H1 (cell line): ENCODE measurements at regions not wholly inside any gene's neighbourhood (a gene's known extent, or its start where the extent isn't known, plus 50 kb on each side); places are given as distances from the start of the nearest gene placed in this dataset.

Experiments
- CBX5 ChIP-seq: fragments of 300-800, 300-1000 bp; sonication (generic); IDR thresholded peaks from 2 replicates; pipeline ENCODE4 v1.7.1; 2016; ENCODE audit warnings: antibody characterized with exemption, low read length, low read depth
- FOSL1 ChIP-seq: IDR thresholded peaks from 2 replicates; pipeline ENCODE4 v1.6.1; 2011; ENCODE audit warnings: mild to moderate bottlenecking, low read depth, low read length, moderate library complexity; ENCODE audit not compliant: insufficient read depth
- HDAC6 ChIP-seq: IDR thresholded peaks from one replicate; pipeline ENCODE4 v1.7.1; 2012; ENCODE audit warnings: low read depth, mild to moderate bottlenecking, inconsistent platforms, low read length, moderate library complexity
- RAD21 ChIP-seq, 2 experiments: IDR thresholded peaks in 1 of 2; conservative IDR thresholded peaks in 1 of 2; 2 replicates each; pipeline ENCODE4 v1.6.1; 2011; ENCODE audit warnings: low read depth in 2 of 2, low read length in 2 of 2, improper control_type of control experiment in 1 of 2, inconsistent platforms in 1 of 2, mild to moderate bottlenecking in 1 of 2, moderate library complexity in 1 of 2
- TF ChIP-seq, protein P1 (sequence below), 3 experiments: IDR thresholded peaks; 1 replicate in 2 of 3; 2 replicates in 1 of 3; pipeline versions ENCODE4 v1.5.1 to v1.6.1; 2011; ENCODE audit warnings: low read length in 3 of 3, mild to moderate bottlenecking in 3 of 3, inconsistent platforms in 2 of 3, low read depth in 1 of 3, moderate library complexity in 1 of 3; ENCODE audit not compliant: insufficient read depth in 1 of 3; ENCODE audit errors: control extremely low read depth in 1 of 3

DNA sequence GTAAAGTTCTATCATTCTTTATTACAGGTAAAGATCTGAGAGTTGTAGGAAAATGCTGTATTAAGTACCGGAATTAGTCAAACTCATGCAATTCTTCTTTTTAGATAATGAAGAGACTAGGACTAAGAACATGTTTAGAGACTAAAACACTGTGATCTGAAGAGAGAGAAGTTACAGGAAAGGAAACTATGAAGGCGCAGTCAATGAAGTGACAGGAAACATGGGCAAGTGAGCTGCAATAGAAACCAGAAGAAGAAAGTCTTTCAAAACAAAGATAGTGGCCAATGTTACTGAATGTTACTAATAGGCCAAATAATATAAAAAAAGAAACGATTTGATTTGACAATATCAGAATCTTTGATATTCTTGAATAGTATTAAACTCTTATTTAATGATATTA, 659.4 kb upstream of the RGS18 start:
- TF ChIP-seq, protein P1, sequence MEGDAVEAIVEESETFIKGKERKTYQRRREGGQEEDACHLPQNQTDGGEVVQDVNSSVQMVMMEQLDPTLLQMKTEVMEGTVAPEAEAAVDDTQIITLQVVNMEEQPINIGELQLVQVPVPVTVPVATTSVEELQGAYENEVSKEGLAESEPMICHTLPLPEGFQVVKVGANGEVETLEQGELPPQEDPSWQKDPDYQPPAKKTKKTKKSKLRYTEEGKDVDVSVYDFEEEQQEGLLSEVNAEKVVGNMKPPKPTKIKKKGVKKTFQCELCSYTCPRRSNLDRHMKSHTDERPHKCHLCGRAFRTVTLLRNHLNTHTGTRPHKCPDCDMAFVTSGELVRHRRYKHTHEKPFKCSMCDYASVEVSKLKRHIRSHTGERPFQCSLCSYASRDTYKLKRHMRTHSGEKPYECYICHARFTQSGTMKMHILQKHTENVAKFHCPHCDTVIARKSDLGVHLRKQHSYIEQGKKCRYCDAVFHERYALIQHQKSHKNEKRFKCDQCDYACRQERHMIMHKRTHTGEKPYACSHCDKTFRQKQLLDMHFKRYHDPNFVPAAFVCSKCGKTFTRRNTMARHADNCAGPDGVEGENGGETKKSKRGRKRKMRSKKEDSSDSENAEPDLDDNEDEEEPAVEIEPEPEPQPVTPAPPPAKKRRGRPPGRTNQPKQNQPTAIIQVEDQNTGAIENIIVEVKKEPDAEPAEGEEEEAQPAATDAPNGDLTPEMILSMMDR (IDR thresholded peaks at IDR 0.05; ENCODE audit: control extremely low read depth in 1 of 3, insufficient read depth in 1 of 3, low read depth in 1 of 3, low read length in 3 of 3), result no peak
- TF ChIP-seq RAD21 (IDR thresholded peaks at IDR 0.05 in 1 of 2, conservative IDR thresholded peaks at IDR 0.05 in 1 of 2; ENCODE audit: low read depth in 2 of 2, low read length in 2 of 2), result no peak
- TF ChIP-seq HDAC6, result no peak
- TF ChIP-seq FOSL1, result no peak
- TF ChIP-seq CBX5, result no peak
